ENCODE measurements at regions not wholly inside any gene's neighbourhood (a gene's known extent, or its start where the extent isn't known, plus 50 kb on each side); places are given as distances from the start of the nearest gene placed in this dataset.

DNA sequence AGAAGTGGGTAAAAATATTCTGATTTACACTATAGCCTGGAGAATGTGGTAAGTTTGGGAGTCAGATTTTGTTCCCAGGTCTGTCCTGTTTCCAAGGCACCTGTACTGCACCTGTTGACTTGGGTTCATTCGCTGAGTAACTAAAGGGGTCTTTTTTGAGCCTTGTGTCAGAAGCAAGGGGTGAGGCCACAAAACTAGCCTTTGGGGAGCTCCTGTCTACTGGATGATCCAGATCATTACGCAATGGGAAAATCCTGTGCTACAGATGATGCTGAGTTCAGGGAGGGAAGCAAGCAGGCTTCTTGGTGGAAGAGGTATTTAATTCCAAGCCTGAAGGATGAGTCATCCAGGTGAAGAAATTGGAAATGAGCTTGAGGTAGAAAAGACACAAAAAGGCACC lies 424.0 kb downstream of the MATN1 start:
- no peaks in the 10 kb centered on the region for H3K9me2 ChIP-seq (ENCODE audit: insufficient read depth, low read length)
- H3K79me2 ChIP-seq (replicated peaks; ENCODE audit: insufficient read depth, low read length): no peaks in the 10 kb centered on the region
- H3K27ac ChIP-seq (ENCODE audit: low read length): no peak overlapping the region
- no peak for TF ChIP-seq EP300 (conservative IDR thresholded peaks at IDR 0.05; ENCODE audit: poor library complexity, severe bottlenecking)
- TF ChIP-seq, protein P1, sequence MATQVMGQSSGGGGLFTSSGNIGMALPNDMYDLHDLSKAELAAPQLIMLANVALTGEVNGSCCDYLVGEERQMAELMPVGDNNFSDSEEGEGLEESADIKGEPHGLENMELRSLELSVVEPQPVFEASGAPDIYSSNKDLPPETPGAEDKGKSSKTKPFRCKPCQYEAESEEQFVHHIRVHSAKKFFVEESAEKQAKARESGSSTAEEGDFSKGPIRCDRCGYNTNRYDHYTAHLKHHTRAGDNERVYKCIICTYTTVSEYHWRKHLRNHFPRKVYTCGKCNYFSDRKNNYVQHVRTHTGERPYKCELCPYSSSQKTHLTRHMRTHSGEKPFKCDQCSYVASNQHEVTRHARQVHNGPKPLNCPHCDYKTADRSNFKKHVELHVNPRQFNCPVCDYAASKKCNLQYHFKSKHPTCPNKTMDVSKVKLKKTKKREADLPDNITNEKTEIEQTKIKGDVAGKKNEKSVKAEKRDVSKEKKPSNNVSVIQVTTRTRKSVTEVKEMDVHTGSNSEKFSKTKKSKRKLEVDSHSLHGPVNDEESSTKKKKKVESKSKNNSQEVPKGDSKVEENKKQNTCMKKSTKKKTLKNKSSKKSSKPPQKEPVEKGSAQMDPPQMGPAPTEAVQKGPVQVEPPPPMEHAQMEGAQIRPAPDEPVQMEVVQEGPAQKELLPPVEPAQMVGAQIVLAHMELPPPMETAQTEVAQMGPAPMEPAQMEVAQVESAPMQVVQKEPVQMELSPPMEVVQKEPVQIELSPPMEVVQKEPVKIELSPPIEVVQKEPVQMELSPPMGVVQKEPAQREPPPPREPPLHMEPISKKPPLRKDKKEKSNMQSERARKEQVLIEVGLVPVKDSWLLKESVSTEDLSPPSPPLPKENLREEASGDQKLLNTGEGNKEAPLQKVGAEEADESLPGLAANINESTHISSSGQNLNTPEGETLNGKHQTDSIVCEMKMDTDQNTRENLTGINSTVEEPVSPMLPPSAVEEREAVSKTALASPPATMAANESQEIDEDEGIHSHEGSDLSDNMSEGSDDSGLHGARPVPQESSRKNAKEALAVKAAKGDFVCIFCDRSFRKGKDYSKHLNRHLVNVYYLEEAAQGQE (IDR thresholded peaks at IDR 0.05; ENCODE audit: borderline replicate concordance): no peak
- no peak for TF ChIP-seq RAD21 (conservative IDR thresholded peaks at IDR 0.05)
- TF ChIP-seq SMC3 (conservative IDR thresholded peaks at IDR 0.05; ENCODE audit: poor library complexity): no peak
- TF ChIP-seq EZH2 (IDR thresholded peaks at IDR 0.05; ENCODE audit: borderline replicate concordance, insufficient read depth, low read length, poor library complexity, severe bottlenecking): no peak
- TF ChIP-seq TAF1 (IDR thresholded peaks at IDR 0.05; ENCODE audit: low read depth): no peak
- TF ChIP-seq MXI1 (conservative IDR thresholded peaks at IDR 0.05; ENCODE audit: poor library complexity, severe bottlenecking): no peak
- TF ChIP-seq, protein P2, sequence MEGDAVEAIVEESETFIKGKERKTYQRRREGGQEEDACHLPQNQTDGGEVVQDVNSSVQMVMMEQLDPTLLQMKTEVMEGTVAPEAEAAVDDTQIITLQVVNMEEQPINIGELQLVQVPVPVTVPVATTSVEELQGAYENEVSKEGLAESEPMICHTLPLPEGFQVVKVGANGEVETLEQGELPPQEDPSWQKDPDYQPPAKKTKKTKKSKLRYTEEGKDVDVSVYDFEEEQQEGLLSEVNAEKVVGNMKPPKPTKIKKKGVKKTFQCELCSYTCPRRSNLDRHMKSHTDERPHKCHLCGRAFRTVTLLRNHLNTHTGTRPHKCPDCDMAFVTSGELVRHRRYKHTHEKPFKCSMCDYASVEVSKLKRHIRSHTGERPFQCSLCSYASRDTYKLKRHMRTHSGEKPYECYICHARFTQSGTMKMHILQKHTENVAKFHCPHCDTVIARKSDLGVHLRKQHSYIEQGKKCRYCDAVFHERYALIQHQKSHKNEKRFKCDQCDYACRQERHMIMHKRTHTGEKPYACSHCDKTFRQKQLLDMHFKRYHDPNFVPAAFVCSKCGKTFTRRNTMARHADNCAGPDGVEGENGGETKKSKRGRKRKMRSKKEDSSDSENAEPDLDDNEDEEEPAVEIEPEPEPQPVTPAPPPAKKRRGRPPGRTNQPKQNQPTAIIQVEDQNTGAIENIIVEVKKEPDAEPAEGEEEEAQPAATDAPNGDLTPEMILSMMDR (IDR thresholded peaks at IDR 0.05; ENCODE audit: poor library complexity, severe bottlenecking): no peak
- TF ChIP-seq POLR2AphosphoS5 (IDR thresholded peaks at IDR 0.05): no peak
- no peaks in the 10 kb centered on the region for H4K20me1 ChIP-seq (ENCODE audit: insufficient read depth)
- H3K9ac ChIP-seq (ENCODE audit: low read length): no peak overlapping the region
- H3K9me3 ChIP-seq (ENCODE audit: low read length): no peaks in the 10 kb centered on the region
- no peaks in the 10 kb centered on the region for H3F3A ChIP-seq (ENCODE audit: insufficient read depth, low read length, poor library complexity, severe bottlenecking)
- H3K36me3 ChIP-seq (ENCODE audit: insufficient read depth, low read length): no peaks in the 10 kb centered on the region
- H2AFZ ChIP-seq (ENCODE audit: low read depth, low read length): no peak overlapping the region
- H3K4me2 ChIP-seq (ENCODE audit: low read length): no peak overlapping the region
- H3K27me3 ChIP-seq (ENCODE audit: insufficient read depth, low read depth, low read length): no peaks in the 10 kb centered on the region
- no peak overlapping the region for H3K4me3 ChIP-seq (ENCODE audit: low read length)

DNA sequence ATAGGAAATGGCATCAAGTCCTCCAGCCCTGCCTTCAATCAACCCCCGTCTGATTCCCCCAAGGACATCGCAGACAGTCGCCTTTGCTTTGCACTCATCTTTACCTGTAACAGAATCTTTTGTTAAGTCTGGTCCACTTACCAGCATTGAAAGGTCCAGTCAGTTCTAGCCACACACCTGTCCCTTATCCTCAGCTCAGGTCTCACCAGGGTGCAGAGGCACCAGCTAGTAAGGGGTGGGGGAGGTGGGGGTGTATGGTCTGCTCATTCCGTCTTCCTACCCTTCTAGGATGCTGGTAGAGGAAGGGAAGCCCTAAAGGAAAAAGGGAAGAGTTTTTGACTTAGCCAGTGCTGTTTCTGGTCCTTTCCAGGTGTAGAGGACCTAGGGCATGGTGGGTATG lies 427.7 kb downstream of the MATN1 start:
- no peak overlapping the region for H2AFZ ChIP-seq (ENCODE audit: low read depth, low read length)
- H3K27ac ChIP-seq (ENCODE audit: low read length): no peak overlapping the region
- no peaks in the 10 kb centered on the region for H3K9me2 ChIP-seq (ENCODE audit: insufficient read depth, low read length)
- TF ChIP-seq RAD21 (conservative IDR thresholded peaks at IDR 0.05): no peak
- TF ChIP-seq SMC3 (conservative IDR thresholded peaks at IDR 0.05; ENCODE audit: poor library complexity): no peak
- TF ChIP-seq, protein P1 (IDR thresholded peaks at IDR 0.05; ENCODE audit: borderline replicate concordance): no peak
- TF ChIP-seq TAF1 (IDR thresholded peaks at IDR 0.05; ENCODE audit: low read depth): no peak
- TF ChIP-seq, protein P2 (IDR thresholded peaks at IDR 0.05; ENCODE audit: poor library complexity, severe bottlenecking): no peak
- no peak for TF ChIP-seq MXI1 (conservative IDR thresholded peaks at IDR 0.05; ENCODE audit: poor library complexity, severe bottlenecking)
- TF ChIP-seq EZH2 (IDR thresholded peaks at IDR 0.05; ENCODE audit: borderline replicate concordance, insufficient read depth, low read length, poor library complexity, severe bottlenecking): no peak
- TF ChIP-seq POLR2AphosphoS5 (IDR thresholded peaks at IDR 0.05): no peak
- no peak for TF ChIP-seq EP300 (conservative IDR thresholded peaks at IDR 0.05; ENCODE audit: poor library complexity, severe bottlenecking)
- no peak overlapping the region for H3K9ac ChIP-seq (ENCODE audit: low read length)
- no peak overlapping the region for H3K4me3 ChIP-seq (ENCODE audit: low read length)
- H3F3A ChIP-seq (ENCODE audit: insufficient read depth, low read length, poor library complexity, severe bottlenecking): no peaks in the 10 kb centered on the region
- no peaks in the 10 kb centered on the region for H3K36me3 ChIP-seq (ENCODE audit: insufficient read depth, low read length)
- no peaks in the 10 kb centered on the region for H3K27me3 ChIP-seq (ENCODE audit: insufficient read depth, low read depth, low read length)
- no peak overlapping the region for H3K4me2 ChIP-seq (ENCODE audit: low read length)
- H4K20me1 ChIP-seq (ENCODE audit: insufficient read depth): no peaks in the 10 kb centered on the region
- no peaks in the 10 kb centered on the region for H3K9me3 ChIP-seq (ENCODE audit: low read length)
- no peaks in the 10 kb centered on the region for H3K79me2 ChIP-seq (replicated peaks; ENCODE audit: insufficient read depth, low read length)

All from neural cell (in vitro differentiated cells).